Testis (tissue), 2 donors: ENCODE measurements at regions not wholly inside any gene's neighbourhood (a gene's known extent, or its start where the extent isn't known, plus 50 kb on each side); places are given as distances from the start of the nearest gene placed in this dataset.

Experiments
- CTCF ChIP-seq, 3 experiments: fragments of 450-650 bp in 2 of 3; fragments of 200-600 bp in 1 of 3; sonication (generic) in 1 of 3; IDR thresholded peaks; one replicate each; pipeline ENCODE4 v1.5.1; 2016 to 2019; ENCODE audit warnings: antibody characterized with exemption in 3 of 3, mild to moderate bottlenecking in 2 of 3, moderate library complexity in 1 of 3
- POLR2A ChIP-seq: fragments of 450-650 bp; IDR thresholded peaks from one replicate; pipeline ENCODE4 v1.6.1; 2017; ENCODE audit warnings: antibody characterized with exemption, mild to moderate bottlenecking, moderate library complexity

- TF ChIP-seq CTCF (IDR thresholded peaks at IDR 0.05) (no peak), POLR2A (no peak)
Measured at GRCh38 chr10:124301736-124302135, 117.0 kb downstream of the OAT start.
